HG02588 (cell line): ENCODE measurements at regions not wholly inside any gene's neighbourhood (a gene's known extent, or its start where the extent isn't known, plus 50 kb on each side); places are given as distances from the start of the nearest gene placed in this dataset.

Source experiments
- ATAC-seq: cut with Tn5 transposase; IDR thresholded peaks from one replicate; pipeline ENCODE4 v1.9.1; 2021; ENCODE audit warnings: mild to moderate bottlenecking, moderate library complexity; ENCODE audit not compliant: unreplicated experiment

- ATAC-seq, result no peak
Observed at GRCh38 chr5:66540078-66540477, 56.1 kb upstream of the MAST4 start.

- no peak for ATAC-seq
Observed at GRCh38 chr5:66542711-66543110, 53.5 kb upstream of the MAST4 start.
